HTR-8/SVneo (cell line): ENCODE measurements at regions not wholly inside any gene's neighbourhood (a gene's known extent, or its start where the extent isn't known, plus 50 kb on each side); places are given as distances from the start of the nearest gene placed in this dataset.
"Not testable (repeated sequence)": the region's sequence is repeated elsewhere in the genome, so short reads cannot be mapped to it uniquely, and the experiment has no call there.

Experiments
- DNase-seq: peaks from one replicate; pipeline ENCODE4 v3.0.0; 2011; ENCODE audit warnings: low spot score, mixed read lengths; ENCODE audit not compliant: insufficient read length
- FAIRE-seq: peaks from 2 replicates; lab custom pipeline; 2011; peaks lifted over from hg19 to GRCh38; lab: Jason Lieb, UNC

GRCh38 chr14:22185191-22185590, 403.8 kb downstream of the DAD1 start:
- DNase-seq = no peak
- no peak for FAIRE-seq

- FAIRE-seq = no peak
- DNase-seq = no peak
Measured at GRCh38 chr14:22184830-22185168, 404.2 kb downstream of the DAD1 start.

GRCh38 chr14:22184157-22184829, 404.7 kb downstream of the DAD1 start:
- FAIRE-seq (no peak), DNase-seq (no peak)

GRCh38 chr14:22180045-22180444, 409.0 kb downstream of the DAD1 start:
- DNase-seq (no peak), FAIRE-seq (no peak)

GRCh38 chr14:22179190-22179589, 409.8 kb downstream of the DAD1 start:
- FAIRE-seq (no peak), DNase-seq (no peak)

- DNase-seq = no peak
- no peak for FAIRE-seq
Measured at GRCh38 chr14:22178333-22178839, 410.6 kb downstream of the DAD1 start.

GRCh38 chr14:22177870-22178269, 411.2 kb downstream of the DAD1 start:
- DNase-seq = no peak
- no peak for FAIRE-seq

GRCh38 chr14:22176957-22177356, 412.1 kb downstream of the DAD1 start:
- no peak for DNase-seq
- no peak for FAIRE-seq

GRCh38 chr14:22175278-22175558, 413.8 kb downstream of the DAD1 start:
- FAIRE-seq, DNase-seq: not testable (repeated sequence)

- DNase-seq (no peak), FAIRE-seq (no peak)
Measured at GRCh38 chr14:22174412-22175277, 414.4 kb downstream of the DAD1 start.

GRCh38 chr14:22168092-22168955, 420.7 kb downstream of the DAD1 start:
- DNase-seq = no peak
- FAIRE-seq = no peak

GRCh38 chr14:22164616-22165015, 424.4 kb downstream of the DAD1 start:
- FAIRE-seq (no peak), DNase-seq (no peak)

- FAIRE-seq (no peak), DNase-seq (no peak)
Measured at GRCh38 chr14:22163051-22163450, 426.0 kb downstream of the DAD1 start.

- DNase-seq (no peak), FAIRE-seq (no peak)
Measured at GRCh38 chr14:22159957-22160356, 429.1 kb downstream of the DAD1 start.

GRCh38 chr14:22159099-22159498, 429.9 kb downstream of the DAD1 start:
- DNase-seq (no peak), FAIRE-seq (no peak)

- DNase-seq = no peak
- no peak for FAIRE-seq
Measured at GRCh38 chr14:22158560-22158959, 430.5 kb downstream of the DAD1 start.

GRCh38 chr14:22155571-22155970, 433.5 kb downstream of the DAD1 start:
- DNase-seq (no peak), FAIRE-seq (no peak)

- no peak for FAIRE-seq
- DNase-seq = no peak
Measured at GRCh38 chr14:22152903-22153302, 436.1 kb downstream of the DAD1 start.

- FAIRE-seq = no peak
- no peak for DNase-seq
Measured at GRCh38 chr14:22152161-22152870, 436.7 kb downstream of the DAD1 start.

- no peak for FAIRE-seq
- no peak for DNase-seq
Measured at GRCh38 chr14:22151121-22151520, 437.9 kb downstream of the DAD1 start.
